ENCODE measurements at regions not wholly inside any gene's neighbourhood (a gene's known extent, or its start where the extent isn't known, plus 50 kb on each side); places are given as distances from the start of the nearest gene placed in this dataset.

- TF ChIP-seq, protein P1, sequence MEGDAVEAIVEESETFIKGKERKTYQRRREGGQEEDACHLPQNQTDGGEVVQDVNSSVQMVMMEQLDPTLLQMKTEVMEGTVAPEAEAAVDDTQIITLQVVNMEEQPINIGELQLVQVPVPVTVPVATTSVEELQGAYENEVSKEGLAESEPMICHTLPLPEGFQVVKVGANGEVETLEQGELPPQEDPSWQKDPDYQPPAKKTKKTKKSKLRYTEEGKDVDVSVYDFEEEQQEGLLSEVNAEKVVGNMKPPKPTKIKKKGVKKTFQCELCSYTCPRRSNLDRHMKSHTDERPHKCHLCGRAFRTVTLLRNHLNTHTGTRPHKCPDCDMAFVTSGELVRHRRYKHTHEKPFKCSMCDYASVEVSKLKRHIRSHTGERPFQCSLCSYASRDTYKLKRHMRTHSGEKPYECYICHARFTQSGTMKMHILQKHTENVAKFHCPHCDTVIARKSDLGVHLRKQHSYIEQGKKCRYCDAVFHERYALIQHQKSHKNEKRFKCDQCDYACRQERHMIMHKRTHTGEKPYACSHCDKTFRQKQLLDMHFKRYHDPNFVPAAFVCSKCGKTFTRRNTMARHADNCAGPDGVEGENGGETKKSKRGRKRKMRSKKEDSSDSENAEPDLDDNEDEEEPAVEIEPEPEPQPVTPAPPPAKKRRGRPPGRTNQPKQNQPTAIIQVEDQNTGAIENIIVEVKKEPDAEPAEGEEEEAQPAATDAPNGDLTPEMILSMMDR (conservative IDR thresholded peaks at IDR 0.05) = no peak
- no peak for TF ChIP-seq EZH2 (IDR thresholded peaks at IDR 0.05; ENCODE audit: low read depth)
Observed at GRCh38 chr10:53122281-53122680, 349.7 kb upstream of the MBL2 start.
